ENCODE measurements at regions not wholly inside any gene's neighbourhood (a gene's known extent, or its start where the extent isn't known, plus 50 kb on each side); places are given as distances from the start of the nearest gene placed in this dataset.

DNA sequence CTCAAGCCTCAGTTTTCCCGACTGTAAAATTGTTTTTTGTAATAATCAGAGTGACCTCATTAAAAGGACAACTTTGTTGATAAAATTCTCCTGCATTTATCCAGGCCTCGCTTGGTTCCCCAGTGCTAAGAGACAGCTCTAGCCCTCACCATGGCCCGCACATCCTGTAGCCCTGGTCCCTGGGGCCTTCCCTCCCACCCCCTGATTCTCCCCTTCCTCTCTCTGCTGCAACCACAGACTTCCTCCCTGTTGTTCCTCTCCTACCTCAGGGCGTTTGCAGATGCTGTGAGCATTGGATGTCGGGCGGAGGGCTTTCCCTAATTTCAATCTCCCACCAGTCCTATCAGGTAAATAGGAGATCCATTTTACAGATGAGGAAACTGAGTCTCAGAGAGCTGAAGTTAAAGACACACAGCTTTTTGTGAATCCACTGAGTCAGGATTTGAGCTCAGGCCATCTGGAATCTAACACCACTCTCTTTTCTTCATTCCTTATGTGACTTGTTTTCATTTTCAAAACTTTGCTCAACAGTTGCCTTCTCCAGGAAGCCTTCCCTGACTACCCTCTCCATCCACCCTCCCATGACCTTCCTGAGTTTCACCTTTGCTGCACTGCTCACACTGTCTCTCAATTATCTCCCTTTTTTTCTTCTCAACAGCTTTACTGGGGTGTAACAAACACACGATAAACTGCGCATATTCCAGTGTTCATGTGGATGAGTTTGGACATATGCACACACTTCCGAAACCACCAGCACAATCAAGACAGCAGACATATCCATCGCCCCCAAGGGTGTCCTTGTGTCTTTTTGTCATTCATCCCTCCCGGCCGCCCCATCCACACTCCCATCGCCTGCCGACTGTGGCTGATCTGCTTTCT lies 107.1 kb downstream of the CEBPB start:
- peak in 2 of 58 donors; percentile 14 to 15 for DNase-seq

DNA sequence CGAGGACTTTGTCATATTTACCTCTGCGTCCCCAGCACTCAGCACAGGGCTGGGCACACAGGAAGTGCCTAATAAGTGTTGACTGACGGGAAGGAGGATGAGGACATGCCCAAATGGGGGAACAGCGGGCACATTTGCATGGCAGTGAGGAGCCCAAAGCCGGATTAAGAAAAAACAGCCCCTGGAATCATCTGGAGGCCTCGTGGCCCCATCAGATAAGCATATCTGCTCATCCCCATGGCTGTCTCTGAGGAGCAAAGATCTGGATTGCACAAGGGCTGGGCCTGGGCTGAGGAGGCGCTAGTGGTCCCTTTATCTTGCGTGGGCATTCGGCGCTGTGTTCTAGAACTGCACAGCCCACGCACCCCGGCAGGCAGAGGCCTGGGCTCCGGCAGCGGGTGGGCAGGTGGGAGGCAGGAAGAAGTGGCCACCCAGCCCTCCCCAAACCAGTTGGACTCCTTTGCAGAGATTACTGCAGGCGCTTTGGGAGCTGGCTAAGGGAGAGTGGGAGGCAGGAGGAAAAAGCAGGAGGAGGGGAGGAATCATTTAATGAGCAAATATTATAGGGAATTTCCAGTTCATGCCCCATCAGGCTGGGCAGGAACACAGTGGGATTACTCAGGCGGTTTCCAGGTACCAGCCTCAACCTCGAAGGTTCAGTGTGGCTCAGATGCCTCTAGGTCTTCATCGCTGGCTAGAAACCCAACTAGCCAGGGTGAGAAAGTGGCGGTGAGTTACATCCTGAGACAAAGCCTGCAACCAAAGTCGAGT lies 108.1 kb downstream of the CEBPB start:
- DNase-seq = peak in 10 of 58 donors; percentile 13 to 48 (median 27)

DNA sequence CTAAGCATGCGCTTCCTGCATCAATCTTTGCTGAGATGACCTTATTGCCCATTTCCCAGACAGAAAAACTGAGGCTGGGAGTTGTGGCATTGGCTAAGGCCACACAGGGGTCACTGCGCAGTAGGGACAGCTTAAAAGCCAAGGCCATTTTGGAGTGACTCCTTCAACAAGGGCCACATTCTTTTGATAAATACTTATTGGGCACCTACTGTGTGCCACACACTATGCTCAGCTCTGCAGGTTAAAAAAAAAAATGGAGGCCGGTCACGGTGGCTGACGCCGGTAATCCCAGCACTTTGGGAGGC lies 108.6 kb downstream of the CEBPB start:
- no peak for DNase-seq

DNA sequence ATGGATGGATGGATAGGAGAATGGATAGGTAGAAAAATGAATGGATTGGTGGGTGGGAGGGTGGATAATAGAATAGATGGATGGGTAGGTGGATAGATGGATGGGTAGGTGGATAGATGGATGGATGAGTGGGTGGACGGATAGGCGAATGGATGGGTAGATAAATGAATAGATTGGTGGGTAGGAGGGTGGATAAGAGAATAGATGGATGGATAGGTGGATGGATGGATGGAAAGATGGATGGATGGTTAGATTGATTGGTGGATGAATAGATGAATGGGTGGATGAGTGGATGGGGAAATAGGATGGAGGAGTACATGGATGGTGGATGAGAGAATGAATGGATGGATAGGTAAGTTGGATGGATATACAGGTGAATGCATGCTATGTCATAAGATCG lies 110.5 kb downstream of the CEBPB start:
- no peak for DNase-seq

DNA sequence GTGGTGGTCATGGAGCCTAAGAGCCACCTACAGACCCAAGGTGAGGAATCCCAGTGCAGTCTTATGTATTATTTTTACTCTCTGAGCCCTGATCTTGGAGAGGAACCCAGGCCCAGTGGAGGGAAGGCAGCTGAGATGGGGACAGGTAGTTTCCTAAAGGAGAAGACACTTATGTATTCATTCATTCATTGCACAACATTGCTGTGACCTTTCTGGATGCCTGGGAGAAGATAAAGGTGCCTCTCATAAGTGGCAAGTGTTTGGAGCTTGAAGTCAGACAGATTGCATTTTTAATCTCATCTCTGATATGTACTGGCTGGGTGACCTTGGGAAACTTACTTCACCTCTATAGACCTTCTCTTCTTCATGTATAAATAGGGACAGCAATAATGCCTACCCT lies 111.1 kb downstream of the CEBPB start:
- no peak for DNase-seq

DNA sequence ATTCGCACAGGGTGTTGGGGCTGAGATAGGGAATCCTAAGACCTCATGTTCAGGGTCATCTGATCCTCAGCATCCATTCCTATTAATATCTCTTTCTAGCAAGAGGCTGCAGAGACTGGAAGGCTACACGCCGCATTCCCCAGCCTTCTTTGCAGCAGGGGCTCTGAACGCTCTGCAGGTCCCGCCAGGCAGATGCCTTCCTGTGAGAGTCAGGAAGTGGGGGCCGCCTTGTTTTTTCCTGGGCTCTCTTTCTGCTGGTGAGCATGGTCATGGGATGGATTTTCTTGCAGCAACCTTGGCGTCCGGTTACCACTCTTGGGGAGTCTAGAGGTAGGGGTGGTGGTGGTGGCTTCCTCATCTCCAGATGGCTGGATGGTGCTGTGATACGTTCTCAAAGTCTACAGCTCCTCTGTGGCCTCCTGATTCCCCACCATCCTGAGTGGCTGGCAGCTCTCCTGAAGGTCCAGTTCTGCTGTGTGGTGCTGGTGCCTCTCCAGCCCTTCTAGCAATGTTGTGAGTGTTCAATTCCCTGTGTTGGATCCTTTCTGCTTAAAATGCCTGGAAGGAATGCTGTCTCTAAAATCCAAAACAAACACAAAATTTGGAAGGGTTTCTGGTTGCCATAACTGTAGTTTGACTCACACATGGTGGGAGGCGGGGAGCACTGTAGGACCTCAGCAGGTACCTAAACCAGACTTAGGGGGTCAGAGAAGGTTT lies 111.9 kb downstream of the CEBPB start:
- no peak for DNase-seq

DNA sequence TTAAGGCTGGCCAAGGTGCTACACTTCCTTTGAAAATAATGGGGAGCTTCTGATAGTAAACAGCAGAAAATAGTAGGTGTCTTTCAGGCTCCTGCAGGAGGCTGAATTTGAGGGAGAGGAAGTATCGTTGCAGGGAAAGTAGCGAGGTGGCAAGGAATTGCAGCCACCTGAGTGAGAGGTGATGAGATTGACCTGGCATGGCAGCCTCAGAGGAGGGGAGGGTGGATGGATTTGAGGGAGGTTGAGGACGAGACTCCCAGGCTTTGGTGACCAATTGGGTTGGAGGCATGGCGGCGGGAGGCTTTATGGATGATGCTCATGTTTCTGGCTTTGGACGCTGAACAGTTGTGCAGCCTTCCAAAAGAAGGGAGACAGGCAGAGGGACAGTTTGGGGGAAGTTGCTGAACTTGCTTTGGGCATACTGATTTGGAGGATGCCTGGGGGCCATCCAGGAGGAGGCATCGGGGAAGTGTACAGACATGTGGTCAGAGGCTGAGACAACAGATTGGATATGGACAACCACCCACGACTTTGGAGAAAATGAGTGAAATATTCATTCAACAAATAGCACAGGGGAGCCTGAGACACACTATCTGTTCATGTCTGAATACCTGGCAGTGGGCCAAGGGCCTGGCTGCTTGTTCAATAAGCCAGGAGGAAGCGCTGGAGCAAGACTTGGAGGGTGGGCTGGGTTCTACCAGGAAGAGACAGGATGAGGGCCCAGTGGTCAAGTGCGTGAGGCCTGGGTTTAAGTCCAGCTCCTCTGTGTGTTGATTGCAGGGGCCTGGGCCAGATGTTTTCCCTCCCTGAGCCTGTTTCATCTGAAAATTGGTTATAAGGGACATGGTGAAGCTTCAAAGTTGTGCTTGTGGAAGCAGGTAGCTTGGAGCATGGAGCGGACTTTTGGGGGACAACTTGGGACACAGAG lies 113.2 kb downstream of the CEBPB start:
- peak in 21 of 58 donors; percentile 6 to 72 (median 26) for DNase-seq

- DNase-seq = peak in 1 of 58 donors; percentile 8
These were observed 113.8 kb downstream of the CEBPB start for GRCh38 chr20:50304501-50304856.

DNA sequence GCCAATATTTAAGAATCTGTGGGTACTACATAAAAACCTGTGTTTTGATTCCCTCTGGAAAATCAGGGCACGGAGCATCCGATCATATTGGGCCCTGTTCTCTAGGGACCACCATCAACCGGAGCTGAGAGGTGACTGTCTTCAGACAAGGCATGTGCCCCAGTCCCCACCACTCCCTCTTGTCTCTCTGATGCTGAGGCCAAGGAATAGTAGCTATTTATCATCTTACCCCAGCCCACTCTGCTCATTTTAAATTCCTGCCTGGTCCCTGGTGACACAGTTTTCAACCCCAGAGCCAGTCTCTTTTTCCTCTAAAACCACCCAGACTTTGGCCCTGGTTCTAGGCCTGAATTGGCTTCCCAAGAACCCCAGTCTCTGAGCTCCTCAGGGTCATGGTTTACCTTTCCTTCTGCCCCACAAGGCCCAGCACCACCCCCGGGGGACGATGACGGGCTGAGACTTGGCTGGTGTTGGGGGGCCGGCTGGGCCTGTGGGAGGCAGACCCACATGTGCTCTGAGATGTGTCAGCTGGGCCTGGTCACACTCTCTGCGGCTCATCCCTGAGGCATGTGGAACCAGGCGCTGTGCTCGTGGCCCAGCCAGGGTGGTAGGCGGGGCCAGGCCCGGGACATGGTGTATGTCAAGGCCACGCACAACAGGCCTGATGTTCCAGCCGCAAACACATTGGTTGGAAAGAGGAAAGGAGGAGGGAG lies 114.4 kb downstream of the CEBPB start:
- DNase-seq = peak in 1 of 58 donors; percentile 11

- DNase-seq = peak in 2 of 58 donors; percentile 5 to 34
These were observed 115.2 kb downstream of the CEBPB start for GRCh38 chr20:50305636-50306477.

- DNase-seq = no peak
These were observed 116.1 kb downstream of the CEBPB start for GRCh38 chr20:50306478-50307423.

DNA sequence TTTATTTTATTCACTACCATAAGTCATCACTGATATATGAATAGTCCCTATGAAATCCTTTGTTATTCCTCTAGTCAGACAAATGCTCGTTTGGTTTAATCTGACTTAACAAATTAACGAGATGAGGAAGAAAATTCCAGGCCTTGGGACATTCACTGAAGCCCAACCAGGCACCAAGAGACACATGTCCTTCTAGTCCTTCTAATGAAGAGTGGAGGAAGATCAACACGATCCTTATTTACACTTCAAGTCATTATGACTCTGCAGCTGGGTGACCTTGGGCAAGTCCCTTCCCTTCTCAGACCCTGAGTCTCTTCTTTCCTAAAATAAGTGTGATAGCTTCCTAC lies 117.5 kb downstream of the CEBPB start:
- no peak for DNase-seq

- peak in 52 of 58 donors; percentile 21 to 80 (median 58) for DNase-seq
These were observed 118.1 kb downstream of the CEBPB start for GRCh38 chr20:50308513-50309279.

- DNase-seq = no peak
These were observed 118.7 kb downstream of the CEBPB start for GRCh38 chr20:50309280-50309763.

GRCh38 chr20:50309764-50310672 lies 119.4 kb downstream of the CEBPB start:
- no peak for DNase-seq

DNA sequence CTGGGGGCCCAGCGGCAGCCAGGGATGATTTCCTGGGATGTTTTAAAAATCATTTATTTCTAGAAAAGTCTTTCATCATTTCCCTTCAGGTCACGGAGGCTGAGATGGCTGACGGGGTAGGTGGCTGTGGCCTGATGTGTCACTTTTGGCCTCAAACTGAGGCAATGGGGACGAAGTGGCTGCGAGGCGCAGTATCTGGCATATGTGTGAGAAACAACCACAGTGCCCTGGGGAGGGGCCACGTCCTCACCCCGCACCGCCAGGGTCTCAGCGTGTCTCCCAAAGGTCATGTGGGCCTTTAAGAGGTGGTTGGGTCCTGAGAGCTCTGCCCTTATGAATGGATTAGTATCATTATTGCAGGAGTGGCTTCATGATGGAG lies 120.0 kb downstream of the CEBPB start:
- DNase-seq = no peak
